Embryonic facial prominence (tissue), 1 donor: ENCODE measurements at regions not wholly inside any gene's neighbourhood (a gene's known extent, or its start where the extent isn't known, plus 50 kb on each side); places are given as distances from the start of the nearest gene placed in this dataset.

Experiments
- DNase-seq: peaks from one replicate; pipeline ENCODE4 v3.0.0-alpha.2; 2016; ENCODE audit errors: extremely low spot score

- DNase-seq = no peak
Measured at GRCh38 chr12:124726596-124727263, 136.9 kb downstream of the SCARB1 start.

DNA sequence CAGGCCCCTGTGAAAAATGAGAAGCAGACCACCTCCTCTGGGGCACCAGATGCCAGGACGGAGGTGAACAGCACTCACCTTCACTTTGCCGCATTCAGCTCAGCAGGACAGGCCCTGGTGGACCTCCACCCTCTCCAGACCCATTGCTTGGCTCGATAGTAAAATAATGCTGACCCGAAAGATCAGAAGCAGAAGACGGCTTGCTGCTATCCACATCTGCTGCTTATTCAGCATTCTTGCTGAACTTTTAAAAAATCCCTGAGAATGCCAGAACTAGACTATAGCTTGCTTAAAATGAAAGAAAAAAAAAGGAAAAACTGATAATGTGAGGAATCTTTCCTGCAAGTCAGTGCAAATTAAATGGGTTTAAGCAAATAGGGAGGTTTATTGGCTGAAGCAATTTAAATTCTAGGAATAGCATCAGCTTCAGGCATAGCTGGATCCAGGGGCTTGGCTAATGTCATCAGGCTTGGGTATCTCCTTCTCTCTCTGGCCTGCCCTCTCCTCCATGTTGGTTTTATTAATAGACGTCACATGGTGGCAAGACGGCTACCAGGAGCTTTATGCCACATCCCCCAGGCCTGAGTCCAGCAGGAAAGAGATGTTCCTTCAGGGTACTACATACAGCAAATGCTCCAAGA is 137.9 kb downstream of the SCARB1 start:
- DNase-seq = no peak

- no peak for DNase-seq
Measured at GRCh38 chr12:124725099-124725498, 138.6 kb downstream of the SCARB1 start.

GRCh38 chr12:124722878-124723277 is 140.8 kb downstream of the SCARB1 start:
- DNase-seq = no peak

DNA sequence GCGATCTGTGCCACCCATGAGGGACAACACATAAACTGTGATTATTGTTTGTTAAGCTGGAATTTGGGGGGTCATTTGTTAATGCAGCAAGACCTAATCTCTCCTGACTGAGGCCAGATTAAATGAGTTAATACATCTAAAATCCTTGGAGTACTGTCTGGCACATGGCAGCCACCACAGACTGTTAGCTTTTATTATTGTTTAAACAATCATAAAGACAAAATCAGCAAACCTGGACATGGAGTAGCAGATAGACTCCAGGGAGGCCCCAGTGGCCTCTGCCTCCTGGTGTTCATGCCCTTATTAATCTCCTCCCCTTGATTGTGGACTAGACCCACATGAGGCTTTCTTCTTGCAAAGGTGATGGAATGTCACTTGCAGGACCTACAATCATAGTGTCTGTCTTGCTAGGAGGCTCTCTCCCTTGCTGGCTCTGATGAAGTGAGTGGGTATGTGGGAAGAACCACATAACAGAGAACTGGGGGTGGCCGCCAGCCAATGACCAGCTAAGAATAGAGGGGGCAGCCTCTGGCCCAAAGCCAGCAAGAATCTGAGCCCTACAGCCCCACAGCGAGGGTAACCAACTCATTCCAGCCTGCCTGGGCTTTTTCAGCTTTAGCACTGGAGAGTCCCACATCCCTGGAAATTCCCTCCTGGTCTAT is 142.0 kb downstream of the SCARB1 start:
- no peak for DNase-seq

- DNase-seq = no peak
Measured at GRCh38 chr12:124720681-124721500, 142.8 kb downstream of the SCARB1 start.

DNA sequence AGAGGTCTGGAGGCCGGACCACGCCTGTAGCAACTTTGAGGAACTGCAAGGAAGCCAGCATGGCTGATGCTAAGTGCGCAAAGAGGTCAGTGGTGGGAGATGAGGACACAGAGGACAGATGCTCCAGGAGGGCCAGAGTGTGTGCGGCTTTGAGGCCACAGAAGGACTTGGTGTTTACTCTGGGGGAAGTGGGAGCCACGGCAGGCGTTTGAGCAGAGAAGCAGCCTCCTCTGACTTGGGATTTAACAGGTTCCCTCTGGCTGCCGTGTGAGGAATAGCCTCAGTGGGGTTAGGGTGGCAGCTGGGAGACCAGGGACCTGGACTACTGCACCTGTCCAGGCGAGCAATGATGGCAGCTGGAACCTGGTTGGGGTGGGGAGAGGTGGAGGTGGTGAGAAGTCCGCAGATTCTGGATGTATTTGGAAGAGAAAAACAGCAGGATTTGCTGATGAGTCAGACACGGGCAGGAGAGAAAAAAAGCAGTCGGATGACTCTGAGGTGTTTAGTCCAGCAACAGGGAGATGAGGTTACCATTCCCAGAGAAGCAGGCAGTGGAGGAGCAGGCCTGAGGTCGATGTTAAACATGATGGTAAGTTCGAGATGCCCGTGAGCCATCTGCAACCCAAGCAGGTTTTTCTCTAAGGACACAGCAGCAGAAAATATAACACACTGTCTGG is 143.5 kb downstream of the SCARB1 start:
- no peak for DNase-seq

DNA sequence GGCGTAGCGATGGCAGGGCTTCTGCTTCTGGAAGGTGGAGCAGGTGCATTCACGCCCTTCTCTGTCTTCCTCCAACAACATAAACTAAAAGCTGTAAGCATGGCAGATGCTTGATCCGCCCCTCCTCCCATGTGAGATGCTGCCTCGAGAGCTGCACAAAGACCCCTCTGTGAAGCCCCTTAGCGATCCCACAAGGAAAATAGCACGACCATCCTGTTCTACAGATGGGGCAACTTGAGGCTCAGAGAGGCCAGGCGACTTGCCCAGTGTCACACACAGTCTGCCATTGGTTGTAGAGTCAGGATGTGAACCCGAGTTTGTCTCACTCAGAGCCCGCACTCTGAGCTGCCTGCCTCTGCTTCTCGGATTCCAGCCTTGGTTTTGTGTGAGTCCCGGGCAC is 144.4 kb downstream of the SCARB1 start:
- no peak for DNase-seq

GRCh38 chr12:124718458-124718857 is 145.2 kb downstream of the SCARB1 start:
- no peak for DNase-seq

DNA sequence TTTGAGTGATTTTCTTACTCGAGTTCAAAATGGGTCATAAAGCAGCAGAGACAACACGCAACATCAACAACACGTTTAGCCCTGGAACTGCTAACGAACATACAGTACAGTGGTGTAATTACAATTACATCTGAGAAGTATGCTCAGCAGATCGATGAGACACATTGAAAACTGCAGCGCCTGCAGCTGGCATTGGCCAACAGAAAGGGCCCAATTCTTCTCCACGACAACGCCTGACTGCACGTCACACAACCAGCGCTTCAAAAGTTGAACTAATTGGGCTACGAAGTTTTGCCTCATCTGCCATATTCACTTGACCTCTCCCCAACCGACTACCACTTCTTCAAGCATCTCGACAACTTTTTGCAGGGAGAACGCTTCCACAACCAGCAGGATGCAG is 145.6 kb downstream of the SCARB1 start:
- no peak for DNase-seq

DNA sequence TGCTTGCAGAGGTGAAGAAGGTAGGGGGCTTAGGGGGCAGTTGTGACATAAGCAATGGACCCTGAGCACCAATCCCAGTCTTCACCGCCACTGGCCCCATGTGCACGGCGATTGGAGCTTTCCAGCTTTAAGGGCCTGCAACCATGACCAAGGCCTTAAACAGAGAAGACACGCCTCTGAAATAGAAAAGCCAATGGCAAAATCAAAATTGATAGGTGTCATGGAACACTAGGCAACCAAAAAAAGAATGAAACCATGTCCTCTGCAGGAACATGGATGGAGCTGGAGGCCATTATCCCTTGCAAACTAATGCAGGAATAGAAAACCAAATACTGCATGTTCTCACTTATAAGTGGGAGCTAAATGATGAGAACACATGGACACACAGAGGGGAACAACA is 146.3 kb downstream of the SCARB1 start:
- DNase-seq = no peak

- no peak for DNase-seq
Measured at GRCh38 chr12:124716208-124717130, 147.2 kb downstream of the SCARB1 start.

DNA sequence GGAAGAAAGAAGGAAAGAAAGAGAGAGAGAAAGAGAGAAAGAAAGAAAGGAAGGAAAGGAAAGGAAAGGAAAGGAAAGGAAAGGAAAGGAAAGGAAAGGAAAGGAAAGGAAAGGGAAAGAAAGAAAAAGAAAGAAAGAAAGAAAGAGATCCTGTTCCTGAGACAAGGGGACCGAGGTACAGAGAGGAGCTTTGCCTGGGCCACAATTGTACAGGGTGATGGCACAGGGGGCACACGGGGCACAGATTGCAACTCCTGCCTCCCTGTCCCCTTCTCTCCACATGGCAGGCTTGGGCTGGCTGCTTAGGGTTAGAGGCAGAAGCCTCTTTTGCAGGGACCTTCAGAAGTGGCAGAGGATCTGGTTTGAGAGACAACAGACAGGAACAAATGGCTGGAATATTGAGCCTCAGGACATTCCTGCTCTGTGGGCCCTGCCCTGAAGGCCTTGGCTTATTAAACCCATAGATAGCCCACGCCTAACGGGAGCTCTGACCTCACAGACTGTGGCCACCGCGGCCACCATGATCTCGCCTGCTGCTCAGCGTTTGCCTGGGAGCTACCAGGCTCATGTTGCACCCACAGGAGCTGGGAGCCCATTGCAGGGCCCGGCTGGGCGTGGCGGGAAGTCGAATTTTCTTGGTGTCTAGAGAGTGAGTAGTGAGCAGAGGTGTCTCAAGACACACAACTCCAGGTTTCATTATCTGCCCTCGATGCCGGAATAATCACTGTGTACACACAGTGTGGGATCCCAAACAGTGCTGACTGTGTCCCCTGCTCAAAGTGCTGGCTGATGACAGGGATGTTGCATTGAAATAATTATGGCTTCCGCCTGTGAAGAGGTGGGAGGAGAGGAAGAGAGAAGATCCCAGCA is 147.9 kb upstream of the NCOR2 start:
- DNase-seq = no peak

- DNase-seq = no peak
Measured at GRCh38 chr12:124713436-124714082, 146.1 kb upstream of the NCOR2 start.

DNA sequence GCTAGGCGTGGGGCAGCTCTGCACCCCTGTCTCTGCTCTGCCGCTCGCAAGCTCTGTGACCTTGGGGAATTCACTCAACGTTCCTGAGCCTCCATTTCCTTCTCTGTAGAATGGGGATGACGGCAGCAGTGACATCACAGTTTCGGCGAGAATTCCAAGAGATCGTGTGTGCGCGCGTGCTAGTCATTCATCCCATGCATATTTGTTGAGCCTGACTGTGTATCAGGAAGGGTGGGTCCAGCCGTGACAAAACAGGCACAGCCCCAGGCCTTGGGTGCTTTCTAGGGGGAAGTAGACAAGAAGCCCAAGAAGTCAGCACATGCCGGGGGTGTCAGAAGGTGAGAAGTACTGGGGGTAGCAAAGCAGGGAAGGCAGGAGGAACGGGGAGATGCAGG is 145.6 kb upstream of the NCOR2 start:
- DNase-seq = no peak

- DNase-seq = no peak
Measured at GRCh38 chr12:124711344-124711743, 143.9 kb upstream of the NCOR2 start.

GRCh38 chr12:124709722-124710687 is 142.6 kb upstream of the NCOR2 start:
- no peak for DNase-seq

- no peak for DNase-seq
Measured at GRCh38 chr12:124707316-124707715, 139.9 kb upstream of the NCOR2 start.
